UCSD-AML1 (cell line): ENCODE measurements at regions not wholly inside any gene's neighbourhood (a gene's known extent, or its start where the extent isn't known, plus 50 kb on each side); places are given as distances from the start of the nearest gene placed in this dataset.
A peak's percentile ranks its signal among the peaks of the same experiment; 100 is the strongest.

Experiments
- DNase-seq: peaks from one replicate; lab custom pipeline; 2025; ENCODE audit not compliant: unreplicated experiment; lab: John Stamatoyannopoulos, UW

GRCh38 chr4:104940927-104941326, 205.7 kb upstream of the TET2 start:
- no peak for DNase-seq

DNA sequence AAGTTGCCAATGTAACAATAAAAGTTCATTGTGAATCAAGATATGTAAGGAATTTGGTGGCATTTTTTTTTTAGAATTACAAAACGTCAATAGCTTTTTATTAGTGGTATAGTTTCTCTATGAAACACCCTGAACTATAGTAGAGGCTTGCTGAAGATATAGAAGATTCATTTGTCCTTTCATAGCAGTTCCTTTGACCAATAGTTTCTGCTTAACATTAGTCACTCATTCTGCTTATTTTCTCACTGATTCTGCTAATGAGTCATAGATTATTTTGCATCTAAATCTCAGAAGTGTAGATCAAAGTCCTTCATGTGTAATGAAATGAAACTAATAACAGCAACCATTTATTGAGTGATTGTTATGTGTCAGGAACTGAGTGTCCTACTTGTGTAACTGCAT, 205.0 kb upstream of the TET2 start:
- DNase-seq: no peak

DNA sequence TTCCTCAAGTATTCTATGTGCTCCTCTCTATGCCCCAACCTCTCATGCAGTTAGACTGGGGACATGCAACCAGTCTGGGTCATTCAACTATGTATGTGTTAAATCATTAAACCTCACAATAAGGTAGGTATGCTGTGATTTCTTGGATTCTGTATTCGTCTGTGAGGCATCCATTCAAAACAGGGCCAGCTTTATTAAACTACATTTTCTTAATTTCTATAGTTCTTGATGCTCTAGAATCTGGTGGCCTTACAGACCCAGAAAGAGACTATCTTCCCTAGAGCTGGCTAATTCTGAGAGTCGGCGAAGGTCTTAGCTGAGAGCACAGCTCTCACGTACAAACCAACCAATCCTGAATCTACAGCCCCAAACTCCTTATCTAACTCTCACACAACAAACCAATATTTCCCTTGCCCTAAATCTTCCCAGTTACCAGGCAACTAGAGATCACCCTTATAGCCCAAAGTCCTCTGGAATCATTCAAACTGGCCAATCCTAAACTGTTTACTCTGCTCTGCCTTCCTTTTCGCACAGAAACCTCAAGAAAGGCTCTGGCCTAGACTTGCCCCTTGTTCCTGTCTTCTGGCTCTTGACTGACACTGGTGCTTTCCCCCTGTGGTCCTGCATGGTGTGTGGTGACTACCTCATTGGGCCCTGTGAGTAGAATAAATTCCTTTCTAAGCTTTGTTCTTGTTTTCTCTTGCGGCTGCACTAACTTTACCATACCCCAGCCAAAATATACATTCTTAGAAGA, 203.5 kb upstream of the TET2 start:
- DNase-seq: peak; percentile 19

DNA sequence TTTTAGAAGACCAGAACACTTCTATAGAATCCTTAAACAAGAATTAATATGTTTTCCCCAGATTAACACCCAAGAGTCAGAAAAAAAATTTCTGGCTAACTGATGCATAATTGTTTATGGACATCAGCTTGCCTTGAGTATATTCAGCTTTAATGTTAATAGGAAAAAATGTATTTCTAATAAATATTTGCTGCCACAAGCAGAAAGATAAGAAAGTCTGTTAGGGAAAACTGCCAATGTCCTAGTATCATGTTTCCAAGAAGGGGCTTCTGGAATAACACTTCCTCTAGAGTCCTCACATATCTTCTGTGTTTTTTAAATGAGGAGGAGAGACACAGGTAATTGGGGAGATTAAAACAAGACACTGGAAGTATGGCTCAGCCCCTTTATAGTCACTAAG, 202.1 kb upstream of the TET2 start:
- DNase-seq: no peak

DNA sequence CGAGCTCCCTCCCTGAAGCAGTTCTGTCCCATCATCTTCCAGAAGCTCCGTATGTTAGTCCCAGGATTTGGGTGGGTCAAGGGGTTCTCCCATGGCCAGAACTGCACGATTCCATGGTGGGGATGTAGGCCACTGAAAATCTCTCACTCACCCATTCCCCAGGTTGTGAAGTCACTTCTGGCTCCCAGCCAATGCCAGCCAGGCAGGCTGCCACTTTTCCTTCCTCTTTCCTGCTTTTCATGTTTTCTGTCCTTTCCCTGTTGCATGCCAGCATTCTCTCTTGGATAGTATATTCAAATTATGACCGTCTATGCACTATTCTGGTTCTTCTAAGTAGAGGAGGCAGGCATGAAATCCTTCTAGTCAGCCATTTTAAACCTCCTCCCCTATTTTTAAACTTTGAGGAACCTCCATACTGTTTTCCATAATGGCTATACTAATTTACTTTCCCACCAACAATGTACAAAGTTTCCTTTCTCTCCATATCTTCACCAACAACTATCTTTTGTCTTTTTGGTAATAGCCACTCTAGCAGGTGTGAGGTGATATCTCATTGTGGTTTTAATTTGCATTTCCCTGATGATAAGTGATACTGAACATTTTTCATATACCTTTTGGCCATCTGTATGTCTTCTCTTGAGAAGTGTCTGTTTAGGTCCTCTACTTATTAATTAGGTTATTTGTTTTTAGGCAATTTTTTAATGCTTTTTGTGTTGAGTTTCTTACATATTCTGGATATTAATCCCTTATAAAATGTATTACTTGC, 182.1 kb upstream of the TET2 start:
- DNase-seq: no peak

- no peak for DNase-seq
Observed at GRCh38 chr4:104966349-104967033, 180.2 kb upstream of the TET2 start.

DNA sequence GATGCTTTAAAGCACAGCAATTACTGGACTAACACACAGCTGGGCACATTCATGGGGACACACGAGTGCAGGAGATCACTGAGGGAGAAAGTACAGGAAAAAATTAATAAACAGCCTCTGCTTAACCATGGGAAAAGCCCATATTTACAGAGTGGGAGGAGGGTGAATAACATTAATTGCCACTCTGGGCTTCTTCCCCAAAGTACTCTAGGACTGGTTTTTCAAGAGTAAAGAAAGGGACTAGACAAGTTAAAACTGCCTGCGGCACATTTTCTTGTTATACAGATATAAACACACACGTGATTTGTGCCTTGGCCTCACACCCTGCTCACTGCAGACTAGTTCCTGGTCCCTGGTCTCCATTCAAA, 179.7 kb upstream of the TET2 start:
- DNase-seq: peak; percentile 16

GRCh38 chr4:104969394-104970082, 177.1 kb upstream of the TET2 start:
- no peak for DNase-seq

DNA sequence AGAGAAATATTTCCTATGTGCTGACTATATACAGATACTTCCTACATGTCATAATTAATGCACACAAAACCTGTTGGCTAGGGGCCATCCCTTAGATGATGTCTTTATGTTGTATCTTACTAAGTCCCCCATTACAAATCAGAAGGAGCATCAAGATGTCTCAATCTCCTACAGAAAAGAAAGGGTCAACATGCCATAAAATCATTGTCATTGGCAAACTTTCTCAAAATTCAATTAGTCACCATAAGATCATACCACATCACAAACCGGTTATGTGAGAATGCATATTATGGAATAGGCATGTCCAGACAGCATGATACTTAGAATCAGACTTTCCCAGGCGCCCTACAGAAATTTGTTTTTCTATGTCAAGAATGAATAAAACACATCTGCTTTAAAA, 175.2 kb upstream of the TET2 start:
- no peak for DNase-seq

DNA sequence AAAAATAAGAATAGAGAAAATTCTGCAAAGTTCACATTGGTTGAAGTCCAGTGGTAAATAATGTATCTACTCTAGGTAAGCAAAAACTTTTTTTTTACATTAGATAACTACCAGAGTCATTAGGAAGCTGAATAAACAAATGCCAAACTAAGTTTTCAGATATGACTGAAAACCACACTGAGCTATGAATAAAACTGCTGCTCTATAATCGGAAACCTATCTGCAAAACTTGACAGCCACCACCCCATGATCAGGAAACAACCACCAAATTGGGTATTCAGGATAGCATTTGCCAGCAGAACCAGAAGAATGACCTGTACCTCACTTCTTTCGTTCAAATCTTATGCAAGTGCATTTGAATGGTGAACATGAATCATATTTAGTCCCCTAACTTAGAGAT, 173.0 kb upstream of the TET2 start:
- peak; percentile 13 for DNase-seq

- peak; percentile 30 for DNase-seq
Observed at GRCh38 chr4:104975617-104976016, 171.1 kb upstream of the TET2 start.

DNA sequence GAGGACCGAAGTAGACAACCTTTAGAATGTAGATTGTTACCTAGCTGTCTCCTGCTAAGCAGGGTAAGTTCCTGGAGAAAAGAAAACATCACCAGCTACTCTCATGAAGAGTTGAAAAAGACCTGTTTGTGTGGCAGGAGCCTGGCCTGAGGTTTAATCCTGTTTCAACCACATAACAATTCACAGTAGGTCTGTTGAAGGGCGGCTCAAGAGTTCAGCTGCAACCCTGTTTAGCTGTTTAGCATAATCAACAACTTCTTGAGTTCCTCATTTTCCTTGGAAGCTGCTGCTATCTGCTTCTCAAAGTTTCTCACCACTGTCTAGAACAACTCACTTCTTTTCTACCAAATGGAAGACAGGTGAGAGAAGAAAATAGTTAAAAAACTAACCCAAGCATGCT, 170.4 kb upstream of the TET2 start:
- peak; percentile 14 for DNase-seq

DNA sequence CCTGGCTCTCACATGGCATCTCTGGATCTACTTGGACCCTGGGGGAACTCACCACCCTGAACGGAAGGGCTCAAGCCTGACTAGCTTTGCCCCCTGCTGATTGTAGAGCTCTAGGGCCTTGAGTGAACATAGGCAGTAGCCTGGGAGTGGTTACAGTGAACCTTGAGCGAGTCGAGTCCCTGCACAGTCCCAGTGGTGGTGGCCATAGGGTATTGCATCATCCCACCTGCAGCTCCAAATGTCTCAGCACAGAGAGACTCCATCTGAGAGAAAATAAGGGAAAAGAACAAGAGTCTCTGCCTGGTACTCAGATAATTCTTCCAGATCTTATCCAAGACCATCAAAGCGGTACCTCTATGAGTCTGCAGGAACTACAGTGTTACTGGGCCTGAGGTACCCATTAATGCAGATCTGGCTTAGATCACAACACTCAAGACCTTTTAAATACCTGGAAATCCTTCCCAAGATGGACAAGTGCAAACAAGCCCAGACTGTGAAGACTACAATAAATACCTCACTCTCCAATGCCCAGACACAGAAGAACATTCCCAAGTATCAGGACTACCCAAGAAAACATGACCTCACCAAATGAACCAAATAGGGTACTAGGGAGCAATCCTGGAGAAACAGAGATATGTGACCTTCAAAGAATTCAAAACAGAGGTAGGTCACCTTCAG, 167.5 kb upstream of the TET2 start:
- no peak for DNase-seq

GRCh38 chr4:104983615-104984179, 163.0 kb upstream of the TET2 start:
- DNase-seq: no peak

DNA sequence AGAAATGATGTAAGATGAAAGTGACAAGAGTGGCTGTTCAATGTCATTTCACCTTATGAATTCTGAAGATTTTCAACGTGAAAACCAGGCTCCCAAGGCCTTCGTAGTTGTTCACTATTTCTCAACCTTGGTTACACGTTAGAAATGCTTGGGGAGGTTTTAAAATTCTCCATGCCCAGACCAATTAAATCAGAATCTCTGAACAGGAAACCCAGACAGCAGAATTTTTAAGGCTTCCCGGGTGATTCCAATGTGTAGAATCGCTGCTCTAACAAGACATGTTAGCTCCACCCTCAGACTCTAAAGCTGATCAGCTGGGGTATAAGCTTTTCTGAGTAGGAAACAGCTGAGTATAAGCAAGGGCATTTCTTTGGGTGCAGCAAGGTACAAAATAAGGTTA, 160.4 kb upstream of the TET2 start:
- no peak for DNase-seq

DNA sequence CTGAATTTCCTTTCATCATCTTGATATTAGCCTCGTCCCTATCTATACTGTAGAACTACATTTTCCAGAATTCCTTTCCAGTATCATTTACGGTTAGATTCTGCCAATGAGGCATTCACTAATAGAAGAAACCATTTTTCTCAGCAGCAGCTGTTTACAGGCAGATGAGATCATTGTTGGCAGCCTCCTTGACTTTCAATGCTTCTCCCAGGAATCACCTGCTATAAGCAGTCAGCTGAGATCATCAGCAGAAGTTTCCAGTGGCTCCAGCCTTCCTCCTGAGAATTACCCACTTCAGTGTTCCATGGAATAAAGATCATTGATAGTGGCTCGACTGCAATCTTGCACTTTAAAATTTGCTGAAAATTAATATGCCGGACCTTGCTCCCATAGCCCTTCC, 157.3 kb upstream of the TET2 start:
- no peak for DNase-seq

DNA sequence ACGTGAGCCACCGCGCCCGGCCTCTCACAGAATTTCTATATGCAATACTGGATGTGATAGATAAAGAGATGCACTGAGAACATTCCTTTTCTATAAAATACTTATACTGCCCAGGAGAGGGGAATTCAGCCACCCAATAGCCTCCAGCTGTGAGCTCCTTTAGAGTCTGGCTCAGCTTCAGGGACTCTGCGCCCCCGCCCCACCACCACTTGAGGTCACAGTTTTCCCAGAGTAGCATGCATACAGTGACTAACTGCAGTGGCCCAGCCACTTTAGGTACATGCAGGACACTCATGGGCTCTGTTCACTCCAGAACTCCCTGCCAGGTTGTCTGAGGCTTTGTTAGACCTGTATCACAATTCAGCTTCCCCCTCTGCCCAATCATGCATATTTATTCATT, 144.4 kb upstream of the TET2 start:
- DNase-seq: peak; percentile 32

DNA sequence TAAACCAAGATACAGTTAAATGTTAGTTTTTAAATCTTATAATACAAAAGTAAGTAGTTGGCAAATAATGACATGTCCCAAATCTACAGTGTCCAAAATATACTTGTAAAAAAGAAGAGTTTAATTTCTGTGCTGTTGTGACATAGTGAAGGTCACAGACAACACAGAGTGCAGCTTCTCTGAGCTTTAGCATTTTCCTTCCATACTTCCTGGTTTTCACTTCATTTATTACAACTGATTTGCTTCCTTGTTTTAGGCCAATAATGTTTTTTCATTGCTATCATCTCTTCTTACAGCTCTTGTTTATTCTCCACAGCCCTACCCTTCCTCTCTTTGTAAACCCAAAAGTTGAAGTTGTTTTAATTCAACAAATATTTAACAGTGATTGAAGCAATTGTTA, 132.4 kb upstream of the TET2 start:
- DNase-seq: no peak

- no peak for DNase-seq
Observed at GRCh38 chr4:105014635-105015034, 132.0 kb upstream of the TET2 start.

GRCh38 chr4:105015750-105016149, 130.9 kb upstream of the TET2 start:
- DNase-seq: no peak
